GM19043 (cell line): ENCODE measurements at regions not wholly inside any gene's neighbourhood (a gene's known extent, or its start where the extent isn't known, plus 50 kb on each side); places are given as distances from the start of the nearest gene placed in this dataset.

Experiments used
- ATAC-seq: cut with Tn5 transposase; IDR thresholded peaks from one replicate; pipeline ENCODE4 v1.9.1; 2021; ENCODE audit warnings: low read depth; ENCODE audit not compliant: unreplicated experiment

DNA sequence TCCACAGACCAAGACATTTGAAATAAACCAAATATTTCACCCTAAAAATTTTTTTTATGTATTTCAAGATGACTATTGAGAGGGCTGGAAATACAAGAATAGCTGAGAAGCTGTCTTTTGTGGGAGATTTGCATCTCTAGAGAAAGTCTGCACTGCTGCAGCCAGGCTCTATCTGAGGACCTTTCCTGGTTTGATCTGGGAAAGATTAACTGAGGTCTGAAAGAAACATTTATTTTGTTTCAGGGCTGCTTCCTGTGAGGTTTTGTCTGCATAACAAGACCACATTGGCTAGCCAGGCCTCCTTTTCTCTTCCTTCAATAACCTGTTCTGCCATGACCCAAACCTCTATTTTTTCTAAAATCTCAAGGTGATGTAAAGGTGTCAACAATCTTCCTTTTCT, 117.5 kb upstream of the ARHGEF26 start:
- ATAC-seq, result no peak

GRCh38 chr3:154011036-154011435, 110.2 kb upstream of the ARHGEF26 start:
- no peak for ATAC-seq

GRCh38 chr3:154013736-154014135, 107.5 kb upstream of the ARHGEF26 start:
- ATAC-seq, result no peak

DNA sequence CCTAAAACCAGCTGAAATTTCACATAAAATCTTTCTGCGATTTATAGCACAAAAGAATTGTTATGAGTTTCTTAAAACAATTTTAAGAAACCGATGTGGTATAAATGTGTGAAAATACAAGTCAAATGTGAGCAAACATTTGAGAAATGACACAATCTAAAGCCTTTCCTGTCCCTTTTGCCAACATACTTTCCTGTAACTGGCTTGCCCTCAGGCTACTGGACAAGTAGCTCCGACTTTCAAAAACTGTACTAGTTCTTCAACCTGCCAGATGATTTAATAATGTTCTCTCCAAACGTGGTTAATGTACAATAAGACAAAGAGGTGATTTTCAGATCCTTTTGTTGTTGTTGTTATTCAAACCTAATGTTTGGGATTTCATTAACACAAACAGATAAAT, 105.9 kb upstream of the ARHGEF26 start:
- ATAC-seq, result no peak

DNA sequence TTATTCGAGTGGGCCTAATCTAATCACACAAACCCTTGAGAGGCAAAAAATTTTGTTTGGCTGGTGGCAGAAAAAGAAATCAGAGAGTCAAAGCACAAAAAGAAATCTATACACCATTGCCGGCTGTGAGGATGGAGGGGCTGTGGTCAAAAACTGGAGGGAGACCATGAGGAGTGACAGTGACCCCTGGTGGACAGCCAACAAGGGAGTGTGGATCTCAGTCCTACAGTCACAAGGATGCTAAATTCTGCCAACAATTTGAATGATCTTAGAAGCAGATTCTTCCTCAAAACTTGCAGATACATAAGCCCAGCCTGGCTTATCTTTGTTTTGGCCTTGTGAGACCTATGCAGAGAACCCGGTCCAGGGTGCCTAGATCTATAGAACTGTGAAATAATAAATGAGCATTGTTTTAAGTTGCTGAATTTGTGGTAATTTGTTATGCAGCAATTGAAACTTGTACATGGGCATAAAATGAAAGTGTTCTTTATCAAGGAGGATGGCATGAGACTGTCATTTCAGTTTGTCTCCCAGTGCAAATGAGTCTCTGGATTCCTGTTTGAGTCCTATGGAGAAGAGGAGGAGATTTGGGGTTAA, 103.0 kb upstream of the ARHGEF26 start:
- ATAC-seq, result peak; percentile 81

GRCh38 chr3:154022606-154023005, 98.6 kb upstream of the ARHGEF26 start:
- ATAC-seq, result no peak

DNA sequence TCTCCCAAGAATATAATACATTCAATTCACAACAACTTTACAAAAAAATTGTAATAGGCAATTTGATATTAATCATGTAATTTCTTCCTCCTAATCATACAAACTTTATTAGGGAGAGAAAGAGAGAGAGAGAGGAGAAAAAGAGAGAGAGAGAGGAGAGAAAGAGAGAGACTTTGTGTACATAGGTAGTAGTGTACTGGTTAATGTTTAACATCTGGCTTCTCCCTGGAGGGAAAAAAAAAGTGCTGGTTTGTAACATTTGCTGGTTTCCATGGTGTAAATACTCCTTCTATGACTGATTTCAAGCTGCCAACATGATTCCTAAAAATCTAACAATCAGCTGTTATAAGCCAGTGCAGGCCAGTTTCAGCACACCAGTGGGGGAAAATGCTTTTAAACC, 98.0 kb upstream of the ARHGEF26 start:
- ATAC-seq, result no peak

- no peak for ATAC-seq
Observed at GRCh38 chr3:154025007-154025406, 96.2 kb upstream of the ARHGEF26 start.

- no peak for ATAC-seq
Observed at GRCh38 chr3:154029926-154030325, 91.3 kb upstream of the ARHGEF26 start.

DNA sequence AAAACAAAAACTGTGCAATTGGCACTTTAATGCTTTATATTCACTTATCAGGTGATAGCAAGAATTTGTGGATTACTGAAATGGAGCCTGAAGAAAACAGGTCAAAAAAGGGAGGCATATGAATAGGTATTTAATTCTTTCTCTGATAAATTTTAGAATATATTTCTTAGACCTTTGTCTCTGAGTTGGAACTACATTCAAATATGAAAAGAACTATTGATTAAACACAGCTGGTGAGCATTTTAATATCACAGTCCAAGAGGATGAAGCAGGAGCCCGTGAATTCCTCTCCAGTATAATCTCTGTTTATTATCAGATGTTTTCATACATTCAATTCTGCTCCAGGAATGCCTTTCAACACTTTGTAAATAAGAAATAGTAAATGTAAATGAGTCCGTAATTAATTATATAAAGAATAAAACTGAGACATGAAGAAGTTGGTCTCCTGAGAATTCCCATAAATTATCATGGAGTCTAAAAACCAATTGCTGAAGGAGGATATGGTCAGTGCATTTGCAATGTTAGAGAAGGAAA, 86.3 kb upstream of the ARHGEF26 start:
- no peak for ATAC-seq

DNA sequence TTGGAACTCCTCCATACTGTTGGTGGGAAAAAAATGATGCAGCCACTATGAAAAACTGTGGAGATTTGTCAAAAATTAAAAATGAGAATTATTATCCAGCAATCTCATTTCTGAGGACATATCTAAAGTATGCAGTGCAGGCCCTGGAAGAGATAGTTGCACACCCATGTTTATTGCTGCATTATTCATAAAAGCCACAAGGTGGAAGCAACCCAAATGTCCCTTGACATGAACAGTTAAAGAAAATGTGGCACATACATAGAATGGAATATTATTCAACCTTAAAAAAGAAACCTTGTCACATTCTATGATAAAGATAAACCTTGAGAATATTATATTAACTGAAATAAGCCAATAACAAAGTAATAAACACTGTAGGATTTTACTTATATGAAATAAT, 80.9 kb upstream of the ARHGEF26 start:
- ATAC-seq, result peak; percentile 70

GRCh38 chr3:154044671-154045070, 76.5 kb upstream of the ARHGEF26 start:
- ATAC-seq, result no peak

DNA sequence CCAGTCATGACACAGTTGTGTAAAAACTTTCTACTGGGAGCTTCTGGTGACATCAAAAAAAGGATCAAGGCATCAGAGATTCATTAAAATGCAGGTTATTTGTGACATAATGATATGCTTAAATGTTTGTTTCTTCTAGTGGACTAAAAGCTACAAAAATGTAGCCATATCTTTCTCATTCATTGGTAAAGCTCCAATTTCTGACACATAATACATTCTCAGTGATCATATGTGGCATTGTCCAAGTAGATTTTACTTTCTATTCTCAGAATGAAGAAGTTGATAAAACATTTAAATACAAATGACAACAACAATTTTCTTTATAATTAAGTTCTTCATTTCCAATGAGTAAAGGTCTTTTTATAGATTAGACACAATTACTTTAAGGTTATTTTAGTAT, 71.0 kb upstream of the ARHGEF26 start:
- no peak for ATAC-seq

- ATAC-seq, result no peak
Observed at GRCh38 chr3:154050766-154051165, 70.4 kb upstream of the ARHGEF26 start.

DNA sequence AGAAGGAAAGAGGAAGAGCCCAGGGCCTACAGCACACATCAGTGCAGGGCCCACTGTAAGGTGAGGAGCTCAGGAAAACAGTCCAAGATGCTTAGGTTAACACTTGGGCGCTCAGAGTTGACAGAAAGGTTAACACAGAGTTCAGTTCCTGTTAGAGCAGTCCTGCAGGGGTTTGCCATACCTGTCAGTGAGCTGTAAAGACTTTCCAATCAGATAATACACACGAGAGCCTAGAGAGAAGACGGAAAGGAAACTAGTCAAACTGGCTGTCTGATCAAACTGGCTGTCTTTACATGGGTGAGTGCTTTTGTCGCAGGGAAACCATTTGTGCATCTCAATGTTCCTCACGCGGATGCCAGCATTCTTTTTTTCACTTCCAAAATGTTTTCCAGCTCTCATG, 61.4 kb upstream of the ARHGEF26 start:
- no peak for ATAC-seq

- ATAC-seq, result no peak
Observed at GRCh38 chr3:154060238-154061000, 60.8 kb upstream of the ARHGEF26 start.

GRCh38 chr3:154061001-154061370, 60.2 kb upstream of the ARHGEF26 start:
- ATAC-seq, result no peak

GRCh38 chr3:154062513-154062912, 58.7 kb upstream of the ARHGEF26 start:
- ATAC-seq, result no peak

DNA sequence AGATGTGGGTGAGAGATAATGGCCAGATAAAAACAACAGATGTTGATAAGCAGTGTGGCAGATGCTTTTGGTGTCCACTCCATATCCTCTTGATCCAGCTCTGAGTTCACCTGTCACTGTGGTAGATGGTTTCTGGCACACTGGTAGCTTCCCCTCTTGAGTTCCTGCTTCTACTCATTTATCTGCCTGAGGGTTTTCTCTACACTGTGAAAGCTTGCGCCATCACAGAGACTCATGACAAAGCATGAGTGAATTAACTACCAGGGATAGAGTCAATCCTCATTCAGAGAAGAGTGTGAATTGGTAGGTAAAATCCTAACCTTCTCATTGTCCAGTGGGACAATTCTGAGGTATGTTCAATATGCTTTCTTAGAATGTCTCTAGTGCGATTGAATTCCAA, 50.0 kb upstream of the ARHGEF26 start:
- no peak for ATAC-seq
